SJCRH30 (cell line): ENCODE measurements at regions not wholly inside any gene's neighbourhood (a gene's known extent, or its start where the extent isn't known, plus 50 kb on each side); places are given as distances from the start of the nearest gene placed in this dataset.
"Not testable (repeated sequence)": the region's sequence is repeated elsewhere in the genome, so short reads cannot be mapped to it uniquely, and the experiment has no call there.

ENCODE experiments used
- DNase-seq, 2 experiments: peaks; one replicate each; pipeline ENCODE4 v3.0.0-alpha.2; 2015 to 2020
- H3K27ac ChIP-seq: fragments of 250-450 bp; sonication (Bioruptor Pico); 2 replicates; pipeline ENCODE4 v1.5.1; 2020; ENCODE audit warnings: mild to moderate bottlenecking, moderate library complexity
- H3K27me3 ChIP-seq: fragments of 250-450 bp; sonication (Bioruptor Pico); 2 replicates; pipeline ENCODE4 v1.5.1; 2020; ENCODE audit warnings: mild to moderate bottlenecking, moderate library complexity
- H3K36me3 ChIP-seq: fragments of 250-450 bp; sonication (Bioruptor Pico); 2 replicates; pipeline ENCODE4 v1.5.1; 2020; ENCODE audit warnings: mild to moderate bottlenecking, moderate library complexity
- H3K4me1 ChIP-seq: fragments of 250-450 bp; sonication (Bioruptor Pico); 2 replicates; pipeline ENCODE4 v1.5.1; 2020; ENCODE audit warnings: mild to moderate bottlenecking, moderate library complexity
- H3K4me3 ChIP-seq: fragments of 250-450 bp; sonication (Bioruptor Pico); 2 replicates; pipeline ENCODE4 v1.5.1; 2020; ENCODE audit warnings: mild to moderate bottlenecking, moderate library complexity
- H3K9me3 ChIP-seq: fragments of 250-450 bp; sonication (Bioruptor Pico); replicated peaks from 2 replicates; pipeline ENCODE4 v1.5.1; 2020; ENCODE audit warnings: mild to moderate bottlenecking, moderate library complexity

- H3K27me3 ChIP-seq = no peaks in the 10 kb centered on the region
- H3K4me1 ChIP-seq = no peaks in the 10 kb centered on the region
- no peaks in the 10 kb centered on the region for H3K9me3 ChIP-seq
- DNase-seq = no peak
- no peak overlapping the region for H3K4me3 ChIP-seq
- H3K27ac ChIP-seq = no peak overlapping the region
- H3K36me3 ChIP-seq = no peaks in the 10 kb centered on the region
Observed at GRCh38 chr4:13912436-13912925, 285.0 kb upstream of the BOD1L1 start.

DNA sequence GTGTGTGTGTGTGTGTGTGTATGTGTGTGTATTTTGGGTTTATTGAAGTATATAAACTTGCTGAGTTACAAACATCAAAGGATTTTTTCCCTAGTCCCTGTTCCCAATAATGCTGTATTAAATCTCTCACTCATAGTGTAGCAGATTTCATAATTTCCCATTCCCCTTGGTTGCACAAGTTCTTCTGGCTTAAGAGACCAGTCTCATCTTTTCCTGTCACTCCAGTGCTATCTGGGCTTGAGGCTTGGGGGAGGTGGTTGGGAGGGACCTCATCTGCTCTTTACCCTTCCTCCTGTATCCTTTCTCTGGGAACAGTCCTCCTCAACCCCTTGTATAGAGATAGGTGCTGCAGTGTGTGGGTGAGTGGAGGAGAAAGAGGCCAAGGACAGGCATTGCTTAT lies 285.4 kb upstream of the BOD1L1 start:
- no peak overlapping the region for H3K27ac ChIP-seq
- H3K36me3 ChIP-seq = no peaks in the 10 kb centered on the region
- H3K9me3 ChIP-seq = no peaks in the 10 kb centered on the region
- H3K27me3 ChIP-seq = no peaks in the 10 kb centered on the region
- no peak overlapping the region for H3K4me3 ChIP-seq
- no peak for DNase-seq
- no peaks in the 10 kb centered on the region for H3K4me1 ChIP-seq

GRCh38 chr4:13917015-13917414 lies 289.5 kb upstream of the BOD1L1 start:
- Histone ChIP-seq H3K9me3 (no peaks in the 10 kb centered on the region), H3K27me3 (no peaks in the 10 kb centered on the region), H3K27ac (no peak overlapping the region), H3K4me3 (no peak overlapping the region), H3K4me1 (no peaks in the 10 kb centered on the region), H3K36me3 (no peaks in the 10 kb centered on the region)
- DNase-seq = no peak

- Histone ChIP-seq H3K27me3 (no peaks in the 10 kb centered on the region), H3K4me1 (no peaks in the 10 kb centered on the region), H3K36me3 (no peaks in the 10 kb centered on the region), H3K27ac (no peak overlapping the region), H3K9me3 (no peaks in the 10 kb centered on the region), H3K4me3 (no peak overlapping the region)
- no peak for DNase-seq
Observed at GRCh38 chr4:13918110-13918509, 290.6 kb upstream of the BOD1L1 start.

- H3K27ac ChIP-seq = no peak overlapping the region
- H3K4me1 ChIP-seq = no peaks in the 10 kb centered on the region
- DNase-seq = no peak
- no peaks in the 10 kb centered on the region for H3K9me3 ChIP-seq
- H3K4me3 ChIP-seq = no peak overlapping the region
- no peaks in the 10 kb centered on the region for H3K27me3 ChIP-seq
- H3K36me3 ChIP-seq = no peaks in the 10 kb centered on the region
Observed at GRCh38 chr4:13918991-13919441, 291.5 kb upstream of the BOD1L1 start.

DNA sequence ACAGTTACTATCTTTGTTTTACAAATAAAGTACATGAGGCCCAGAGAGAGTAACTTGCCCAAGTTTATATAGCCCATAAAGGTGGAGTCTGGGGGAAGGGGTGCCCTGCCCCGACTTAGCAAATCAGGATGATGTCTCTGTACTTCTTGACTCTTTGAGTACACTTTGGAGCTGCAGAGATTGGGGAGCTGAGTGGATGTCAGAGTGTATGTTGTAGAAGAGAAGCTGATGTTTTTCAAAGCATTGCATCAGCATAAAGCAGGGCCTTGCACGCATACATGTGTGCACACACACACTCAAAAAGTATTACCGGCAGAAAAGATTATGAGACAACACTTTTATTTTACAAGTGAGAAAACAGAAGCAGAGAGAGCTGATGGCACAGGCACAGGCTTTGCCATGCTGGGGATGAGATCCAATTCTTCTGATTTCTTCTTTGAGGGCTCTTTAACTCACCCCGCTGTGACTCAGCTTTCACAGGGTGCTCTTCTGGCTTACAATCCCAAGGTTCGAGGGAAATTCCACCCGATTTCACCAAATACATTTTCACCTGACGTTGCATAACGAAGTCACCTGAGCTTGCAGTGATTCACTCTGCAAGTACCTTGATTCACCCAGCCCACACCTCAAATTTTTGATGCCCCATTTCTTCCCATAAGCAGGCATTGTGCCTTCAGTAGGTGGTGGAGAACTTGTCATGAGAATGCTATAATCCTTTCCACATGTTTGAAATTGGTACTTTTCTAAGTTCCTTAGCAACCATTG lies 292.8 kb upstream of the BOD1L1 start:
- Histone ChIP-seq H3K4me1 (no peaks in the 10 kb centered on the region), H3K4me3 (no peak overlapping the region), H3K27ac (no peak overlapping the region), H3K9me3 (no peaks in the 10 kb centered on the region), H3K36me3 (no peaks in the 10 kb centered on the region), H3K27me3 (no peaks in the 10 kb centered on the region)
- no peak for DNase-seq

GRCh38 chr4:13920901-13921300 lies 293.4 kb upstream of the BOD1L1 start:
- Histone ChIP-seq H3K4me1 (no peaks in the 10 kb centered on the region), H3K4me3 (no peak overlapping the region), H3K36me3 (no peaks in the 10 kb centered on the region), H3K9me3 (no peaks in the 10 kb centered on the region), H3K27me3 (no peaks in the 10 kb centered on the region), H3K27ac (no peak overlapping the region)
- DNase-seq = peak; percentile 29

- H3K4me1 ChIP-seq = no peaks in the 10 kb centered on the region
- H3K27me3 ChIP-seq = no peaks in the 10 kb centered on the region
- no peak for DNase-seq
- H3K9me3 ChIP-seq = no peaks in the 10 kb centered on the region
- H3K36me3 ChIP-seq = no peaks in the 10 kb centered on the region
- H3K27ac ChIP-seq = no peak overlapping the region
- no peak overlapping the region for H3K4me3 ChIP-seq
Observed at GRCh38 chr4:13921805-13922204, 294.3 kb upstream of the BOD1L1 start.

DNA sequence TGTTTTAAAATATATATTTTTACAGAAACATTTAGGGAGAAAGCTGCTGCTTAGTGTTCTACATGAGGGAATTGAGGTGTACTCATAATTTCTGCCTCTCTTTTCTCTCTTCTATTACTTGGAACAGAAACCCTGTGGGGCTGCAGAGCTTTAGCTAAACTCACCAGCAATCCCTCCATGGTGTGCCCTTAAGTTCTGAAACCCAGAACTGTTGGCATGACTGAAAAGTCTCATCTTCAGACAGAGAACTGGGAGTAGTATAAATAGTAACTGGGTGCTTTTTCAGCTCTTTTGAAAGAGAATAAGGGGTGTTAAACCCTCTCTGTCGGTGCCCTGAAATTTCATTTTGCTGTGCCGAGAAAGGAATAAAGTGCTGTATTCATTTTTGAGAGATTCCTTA lies 294.9 kb upstream of the BOD1L1 start:
- no peak overlapping the region for H3K27ac ChIP-seq

GRCh38 chr4:13922873-13923645 lies 295.5 kb upstream of the BOD1L1 start:
- Histone ChIP-seq H3K9me3 (no peaks in the 10 kb centered on the region), H3K4me3 (no peak overlapping the region), H3K27ac (no peak overlapping the region), H3K4me1 (no peaks in the 10 kb centered on the region), H3K27me3 (no peaks in the 10 kb centered on the region), H3K36me3 (no peaks in the 10 kb centered on the region)
- no peak for DNase-seq

More for the DNA sequence above, 294.9 kb upstream of the BOD1L1 start:
- no peak overlapping the region for H3K4me3 ChIP-seq
- no peaks in the 10 kb centered on the region for H3K9me3 ChIP-seq
- H3K27me3 ChIP-seq = no peaks in the 10 kb centered on the region
- no peaks in the 10 kb centered on the region for H3K4me1 ChIP-seq
- no peaks in the 10 kb centered on the region for H3K36me3 ChIP-seq
- no peak for DNase-seq

GRCh38 chr4:13924900-13925299 lies 297.4 kb upstream of the BOD1L1 start:
- not testable (repeated sequence) for H3K4me3 ChIP-seq, H3K36me3 ChIP-seq, H3K4me1 ChIP-seq, H3K9me3 ChIP-seq, H3K27me3 ChIP-seq, DNase-seq, H3K27ac ChIP-seq

- Histone ChIP-seq H3K9me3 (no peaks in the 10 kb centered on the region; the same call in 1 of the 2 replicates), H3K36me3 (no peaks in the 10 kb centered on the region), H3K4me1 (no peaks in the 10 kb centered on the region), H3K27ac (no peak overlapping the region), H3K4me3 (no peak overlapping the region), H3K27me3 (peaks cover 4% of the 10 kb centered on the region; the same call in 1 of the 2 replicates)
- no peak for DNase-seq
Observed at GRCh38 chr4:13928214-13928613, 300.7 kb upstream of the BOD1L1 start.

DNA sequence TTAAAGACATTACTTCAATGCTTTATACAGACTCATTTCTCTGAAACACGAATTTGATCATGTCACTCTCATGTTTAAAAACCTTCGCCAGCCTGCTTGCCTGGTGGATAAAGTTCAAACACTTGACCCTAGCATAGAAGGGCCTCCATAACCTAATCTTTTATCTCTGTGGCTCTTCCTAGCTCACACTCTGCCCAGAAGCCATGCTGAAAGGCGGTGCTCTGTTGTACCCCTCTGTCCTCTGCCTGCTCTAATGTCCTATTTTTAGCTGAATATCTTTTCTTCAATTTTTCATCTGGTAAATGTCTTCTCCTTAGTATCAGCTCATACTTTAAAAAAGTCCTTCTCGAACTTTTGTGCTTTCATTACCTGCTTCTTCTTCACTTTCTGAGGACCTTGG lies 302.6 kb upstream of the BOD1L1 start:
- no peak overlapping the region for H3K4me3 ChIP-seq
- H3K27me3 ChIP-seq = peaks cover 4% of the 10 kb centered on the region; the same call in 1 of the 2 replicates
- DNase-seq = no peak
- H3K9me3 ChIP-seq = no peaks in the 10 kb centered on the region; the same call in 1 of the 2 replicates
- H3K4me1 ChIP-seq = no peaks in the 10 kb centered on the region
- H3K36me3 ChIP-seq = no peaks in the 10 kb centered on the region
- no peak overlapping the region for H3K27ac ChIP-seq

DNA sequence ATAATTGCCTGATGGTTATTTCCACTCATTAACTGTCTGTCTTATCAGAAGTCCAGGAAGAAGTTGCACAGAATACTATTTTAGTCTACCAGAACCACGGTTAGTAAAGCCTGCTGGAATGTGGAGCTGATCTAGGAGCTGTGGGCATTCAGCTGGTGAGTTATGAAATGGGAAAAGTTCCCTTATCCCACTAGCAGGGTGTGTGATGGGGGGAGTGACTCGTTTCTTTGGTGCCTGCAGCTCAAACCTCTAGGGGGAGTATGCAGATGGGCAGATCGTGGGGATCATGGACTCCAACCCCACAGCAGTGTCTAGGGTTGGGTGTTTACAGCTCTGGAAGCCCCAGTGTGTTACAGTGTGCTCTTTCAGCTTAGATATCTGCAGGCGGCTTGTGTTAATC lies 305.7 kb upstream of the BOD1L1 start:
- Histone ChIP-seq H3K36me3 (no peaks in the 10 kb centered on the region), H3K4me1 (no peaks in the 10 kb centered on the region), H3K27ac (no peak overlapping the region), H3K4me3 (no peak overlapping the region), H3K27me3 (peaks cover 4% of the 10 kb centered on the region; the same call in 1 of the 2 replicates), H3K9me3 (no peaks in the 10 kb centered on the region; the same call in 1 of the 2 replicates)
- no peak for DNase-seq

DNA sequence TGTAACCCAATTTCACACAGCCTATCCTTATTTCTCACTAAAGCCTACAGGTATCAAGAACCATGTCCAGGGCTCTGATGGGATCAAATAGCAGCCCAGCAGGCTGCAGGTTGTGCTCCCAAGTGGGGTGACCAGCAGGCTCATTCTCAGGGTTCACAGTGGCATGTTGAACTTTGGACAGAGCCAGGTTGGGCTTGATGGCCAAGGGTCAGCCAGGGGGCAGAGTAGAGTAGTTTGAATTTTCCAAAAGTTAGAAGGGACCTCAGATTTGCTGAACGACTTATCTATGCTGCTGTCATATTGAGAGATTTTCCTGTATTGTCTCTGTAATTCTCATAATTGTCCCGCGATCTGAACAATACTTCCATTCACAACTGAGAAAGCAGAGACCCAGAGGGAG lies 310.8 kb upstream of the BOD1L1 start:
- H3K4me3 ChIP-seq = no peak overlapping the region
- no peak for DNase-seq
- H3K4me1 ChIP-seq = no peaks in the 10 kb centered on the region
- H3K27ac ChIP-seq = no peak overlapping the region
- H3K27me3 ChIP-seq = peaks cover 5% of the 10 kb centered on the region; the same call in 1 of the 2 replicates
- H3K36me3 ChIP-seq = no peaks in the 10 kb centered on the region
- H3K9me3 ChIP-seq = no peaks in the 10 kb centered on the region
